Dermis microvascular lymphatic vessel endothelial cell (primary cell): ENCODE measurements at regions not wholly inside any gene's neighbourhood (a gene's known extent, or its start where the extent isn't known, plus 50 kb on each side); places are given as distances from the start of the nearest gene placed in this dataset.
"Not testable (repeated sequence)": the region's sequence is repeated elsewhere in the genome, so short reads cannot be mapped to it uniquely, and the experiment has no call there.

ENCODE experiments used
- DNase-seq, 2 donors: peaks; one replicate each; pipeline versions ENCODE4 v3.0.0 to v3.0.0-alpha.2; 2010; ENCODE audit warnings: low read depth in 2 of 2

DNA sequence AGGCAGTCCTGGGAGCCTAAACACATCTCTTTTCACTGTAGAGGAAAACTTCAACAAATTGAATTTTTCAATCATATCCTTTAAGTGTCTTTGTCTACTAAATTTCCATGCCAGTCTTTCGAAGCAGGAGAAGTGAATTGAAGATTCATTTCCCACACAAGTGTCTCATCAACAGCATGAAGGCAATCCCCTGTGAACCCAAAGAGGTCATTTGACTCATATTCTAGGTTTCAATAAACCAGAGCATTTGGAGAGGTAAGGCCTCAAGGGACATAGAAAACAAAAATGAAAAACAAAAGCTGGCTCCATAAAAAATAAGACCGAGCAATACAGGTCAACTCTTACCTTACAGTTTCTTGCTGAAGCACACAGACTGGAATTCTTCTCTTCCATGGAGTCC is 94.1 kb upstream of the ATP1B1 start:
- DNase-seq, result no peak

DNA sequence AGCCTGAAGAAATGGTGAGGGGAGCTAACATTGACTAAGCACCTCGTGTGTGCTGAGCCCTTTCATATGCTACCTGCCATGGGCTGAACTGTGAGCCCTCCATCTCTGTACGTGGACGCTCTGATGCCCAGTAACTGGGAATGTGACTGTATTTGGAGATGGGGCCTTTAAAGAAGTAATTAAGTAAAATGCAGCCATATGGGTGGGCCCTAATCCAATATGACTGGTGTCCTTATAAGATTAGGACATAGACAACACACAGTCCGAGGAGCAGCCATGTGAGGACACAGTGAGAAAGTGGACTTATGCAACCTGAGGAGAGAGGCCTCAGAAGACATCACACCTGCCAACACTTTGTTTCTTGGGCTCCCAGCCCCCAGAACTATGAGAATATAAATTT is 92.7 kb upstream of the ATP1B1 start:
- DNase-seq, result no peak

DNA sequence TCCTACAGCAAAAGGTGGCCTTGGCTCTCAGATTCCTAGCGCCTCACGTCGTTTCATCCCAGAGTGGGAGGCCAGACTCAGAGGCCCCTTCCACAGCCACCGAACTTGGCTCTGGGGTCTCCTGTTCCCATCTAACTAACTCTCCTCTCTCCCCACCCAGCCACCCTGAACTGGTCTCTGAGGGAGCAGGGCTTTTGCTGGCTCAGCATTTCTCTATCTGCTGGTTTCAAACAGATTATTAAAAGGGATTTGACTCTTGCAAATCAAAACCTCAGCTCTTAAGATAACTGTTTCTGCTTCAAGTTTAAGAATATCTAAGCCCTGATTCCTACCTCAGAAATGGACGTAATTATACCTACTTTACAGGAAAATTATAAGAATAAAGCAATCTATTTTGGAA is 91.0 kb upstream of the ATP1B1 start:
- DNase-seq, result no peak

DNA sequence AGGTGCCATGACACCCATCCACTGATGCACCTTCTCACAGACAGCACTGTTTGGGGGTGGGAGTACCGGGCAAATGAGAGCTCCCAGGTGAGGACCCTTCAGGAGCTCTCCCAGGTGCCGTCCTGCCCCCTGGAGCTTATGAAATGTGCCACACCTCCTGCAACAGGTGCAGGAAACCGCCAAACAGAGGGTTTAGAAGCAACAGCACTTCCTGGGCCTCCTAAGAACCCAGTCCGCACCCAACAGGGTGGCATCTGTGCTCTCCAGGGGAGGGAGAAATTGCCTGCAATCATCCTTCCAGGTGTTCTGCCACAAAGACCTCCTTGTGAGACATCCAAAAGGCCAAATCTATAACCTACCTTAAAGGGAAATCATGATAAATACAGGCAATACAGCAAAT is 87.7 kb upstream of the ATP1B1 start:
- DNase-seq, result no peak

DNA sequence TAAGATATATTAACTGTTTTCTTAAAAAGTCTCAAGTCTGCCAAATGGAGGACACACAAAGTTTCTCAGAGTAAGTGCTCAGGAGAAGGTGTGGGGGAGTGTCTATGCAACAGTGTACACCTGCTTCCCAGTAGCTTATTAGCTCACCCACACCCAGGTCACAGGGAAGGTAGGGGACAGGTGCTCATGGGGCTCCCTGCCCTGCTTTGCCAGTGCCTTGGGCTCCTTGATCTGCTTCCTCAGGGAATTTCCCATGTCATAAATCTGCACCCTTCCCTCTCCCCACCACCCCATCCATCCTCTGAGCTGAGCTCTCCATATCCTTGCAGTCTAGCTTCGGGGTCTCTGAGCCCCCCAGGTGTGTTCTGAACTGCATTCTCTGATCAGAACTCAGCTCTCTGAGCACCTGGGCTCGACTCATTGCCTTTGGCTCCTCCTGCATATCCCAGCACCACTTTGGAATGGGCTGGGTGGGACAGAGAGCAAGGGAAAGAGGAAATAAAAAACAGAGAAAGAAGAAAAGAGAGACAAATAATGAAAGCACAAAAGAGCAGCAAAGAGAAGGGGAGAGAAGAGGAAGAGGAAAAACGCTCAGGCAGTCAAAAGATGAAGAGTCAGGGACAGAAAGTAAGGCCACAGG is 87.0 kb upstream of the ATP1B1 start:
- DNase-seq, result no peak

DNA sequence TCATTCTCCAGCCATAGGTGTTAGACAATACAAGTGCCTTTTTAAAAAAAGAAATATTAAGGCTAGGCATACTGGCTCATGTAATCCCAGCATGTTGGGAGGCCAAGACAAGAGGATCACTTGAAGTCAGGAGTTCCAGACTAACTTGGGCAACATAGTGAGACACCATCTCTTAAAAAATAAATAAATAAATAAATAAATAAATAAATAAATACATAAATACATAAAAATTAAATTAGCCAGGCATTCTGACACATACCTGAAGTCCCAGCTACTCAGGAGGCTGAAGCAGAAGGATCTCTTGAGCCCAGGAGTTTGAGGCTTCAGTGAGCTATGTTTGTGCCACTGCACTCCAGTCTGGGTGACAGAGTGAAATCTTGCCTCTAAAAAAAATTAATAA is 85.8 kb upstream of the ATP1B1 start:
- no peak for DNase-seq

DNA sequence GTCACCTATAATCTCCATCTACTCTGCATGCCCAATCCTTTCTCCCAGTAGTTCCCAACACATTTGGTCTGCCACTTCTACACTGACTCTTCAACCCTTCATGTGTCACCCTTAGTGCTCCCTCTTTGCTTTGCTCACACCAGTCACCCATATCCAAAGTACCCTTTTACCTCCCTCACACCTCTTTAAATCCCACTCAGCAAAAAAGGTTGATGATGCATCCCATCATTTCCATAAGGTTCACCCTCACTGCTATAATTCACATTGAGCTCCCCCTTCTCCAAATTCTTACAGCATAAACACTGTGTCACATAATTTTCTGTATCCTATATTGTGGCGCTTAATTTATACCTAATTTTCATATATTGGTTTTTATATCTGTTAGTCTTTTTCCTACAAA is 83.8 kb upstream of the ATP1B1 start:
- no peak for DNase-seq

DNA sequence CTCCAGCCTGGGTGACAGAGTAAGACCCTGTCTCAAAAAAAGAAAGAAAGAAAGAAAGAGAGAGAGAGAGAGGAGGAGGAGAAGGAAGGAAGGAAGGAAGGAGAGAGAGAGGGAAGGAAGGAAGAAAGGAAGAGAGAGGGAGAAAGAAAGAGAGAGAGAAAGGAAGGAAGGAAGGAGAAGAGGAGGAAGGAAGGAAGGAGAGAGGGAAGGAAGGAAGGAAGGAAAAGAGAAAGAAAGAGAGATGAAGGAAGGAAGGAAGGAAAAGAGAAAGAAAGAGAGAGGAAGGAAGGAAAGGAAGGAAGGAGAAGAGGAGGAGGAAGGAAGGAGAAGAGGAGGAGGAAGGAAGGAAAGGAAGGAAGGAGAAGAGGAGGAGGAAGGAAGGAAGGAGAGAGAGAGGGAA is 82.2 kb upstream of the ATP1B1 start:
- DNase-seq, result no peak

DNA sequence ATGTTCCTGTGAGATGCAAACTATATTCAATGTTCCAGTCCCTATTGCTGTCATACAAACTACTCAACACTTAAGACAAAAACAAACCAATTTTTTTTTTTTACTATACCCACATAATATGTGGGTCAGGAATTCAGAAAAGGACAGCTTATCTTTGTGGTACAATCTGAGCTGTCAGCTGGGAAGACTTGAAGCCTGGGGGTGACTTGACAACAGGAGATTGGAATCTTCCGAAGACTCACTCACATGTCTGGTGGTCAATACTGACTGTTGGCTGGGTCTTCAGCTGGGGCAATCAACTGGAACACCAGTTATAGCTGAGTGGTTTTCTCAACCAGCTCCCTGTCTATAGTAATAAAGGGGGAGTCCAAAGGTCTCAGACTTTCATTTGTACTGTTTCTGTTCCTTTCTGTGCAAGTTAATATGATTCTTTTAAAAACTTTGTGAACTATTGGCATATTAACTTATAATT is 81.7 kb upstream of the ATP1B1 start:
- DNase-seq, result no peak

DNA sequence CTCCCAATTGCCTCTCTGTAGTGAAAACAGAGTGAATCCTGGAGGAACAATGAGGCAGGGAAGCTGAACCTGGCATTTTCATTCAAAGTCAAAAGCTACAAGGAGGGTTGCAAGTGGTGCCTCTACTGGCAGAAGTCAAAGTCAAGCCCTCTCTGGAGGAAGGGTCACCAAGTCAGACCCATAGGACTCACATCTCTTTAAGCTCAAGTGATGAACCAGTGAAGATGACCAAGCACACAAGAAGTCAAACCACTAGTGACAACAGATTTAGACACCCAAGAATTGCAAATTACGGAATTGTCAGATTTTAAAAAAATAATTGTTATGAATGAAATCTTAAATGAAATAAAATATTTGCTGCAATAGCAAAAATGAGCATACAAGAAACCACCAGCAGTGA is 81.1 kb upstream of the ATP1B1 start:
- no peak for DNase-seq

DNA sequence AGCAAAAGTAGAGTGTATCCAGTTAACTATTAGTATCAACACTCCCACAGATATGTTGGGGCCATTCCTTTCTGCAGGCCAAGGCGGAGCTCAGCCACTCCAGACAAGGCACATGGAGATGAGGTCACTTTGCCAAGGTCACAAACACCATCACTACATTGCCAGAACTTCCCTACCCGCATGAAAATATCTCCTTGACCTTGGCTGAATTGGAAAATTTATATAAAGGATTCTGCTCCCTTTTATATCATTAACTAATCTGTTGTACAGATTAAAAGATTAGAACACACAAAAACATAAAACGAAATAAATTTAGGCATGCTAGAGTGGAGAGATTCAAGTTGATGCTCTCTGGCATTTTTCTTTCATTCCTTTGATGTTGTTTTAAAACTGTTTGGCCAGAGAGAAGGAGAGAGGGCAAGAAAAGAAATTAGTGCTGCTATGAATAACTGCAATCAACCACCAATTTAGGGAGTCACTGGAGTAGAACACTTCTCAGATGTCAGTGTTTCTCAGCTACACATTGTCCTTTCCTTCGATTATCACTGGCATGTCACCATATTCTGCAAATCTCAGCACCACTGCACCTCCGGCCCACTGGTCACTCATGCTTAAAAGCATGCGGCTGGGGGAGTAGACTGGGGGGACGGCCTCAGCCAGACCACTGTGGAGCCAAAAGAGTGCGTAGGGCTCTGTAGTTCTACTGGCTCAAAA is 78.7 kb upstream of the ATP1B1 start:
- DNase-seq, result no peak

DNA sequence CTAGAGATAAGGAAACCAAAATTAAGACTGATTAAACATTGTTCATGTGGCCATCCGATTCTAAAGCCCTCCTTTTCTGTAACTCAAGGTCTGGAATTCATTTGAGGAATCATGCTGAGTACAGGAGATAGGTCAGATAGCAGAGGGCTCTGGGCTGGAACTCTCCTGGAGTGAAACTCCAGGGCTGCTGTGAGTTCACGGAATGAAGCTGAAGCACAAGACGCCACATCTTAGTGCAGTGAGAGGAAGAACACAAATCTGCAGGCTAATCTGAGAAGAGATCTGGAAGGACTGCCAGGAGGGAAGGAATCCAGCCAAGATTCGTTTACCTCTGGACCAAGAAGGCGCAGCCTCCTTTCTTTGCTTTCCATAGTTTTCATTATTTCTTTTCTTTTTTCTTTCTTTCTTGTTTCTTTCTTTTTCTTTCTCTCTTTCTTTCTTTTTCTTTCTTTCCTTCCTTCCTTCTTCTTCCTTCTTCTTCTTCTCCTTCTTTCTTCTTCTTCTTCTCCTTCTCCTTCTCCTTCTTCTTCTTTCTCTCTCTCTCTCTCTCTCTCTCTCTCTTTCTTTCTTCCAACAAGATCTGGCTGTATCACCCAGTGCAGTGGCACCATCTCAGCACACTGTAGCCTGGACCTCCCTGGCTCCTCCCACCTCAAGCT is 74.8 kb upstream of the ATP1B1 start:
- no peak for DNase-seq

DNA sequence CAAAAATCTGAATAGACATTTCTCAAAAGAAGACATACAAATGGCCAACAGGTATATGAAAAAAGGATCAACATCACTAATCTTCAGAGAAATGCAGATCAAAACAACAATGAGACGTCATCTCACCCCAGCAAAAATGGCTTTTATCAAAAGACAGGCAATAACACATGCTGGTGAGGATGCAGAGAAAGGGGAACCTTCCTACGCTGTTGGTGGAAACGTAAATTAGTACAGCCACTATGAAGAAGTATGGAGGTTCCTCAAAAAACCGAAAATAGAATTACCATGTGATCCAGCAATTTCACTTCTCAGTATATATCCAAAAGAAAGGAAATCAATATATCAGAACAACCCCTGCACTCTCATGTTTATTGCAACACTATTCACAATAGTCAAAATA is 65.1 kb upstream of the ATP1B1 start:
- no peak for DNase-seq

DNA sequence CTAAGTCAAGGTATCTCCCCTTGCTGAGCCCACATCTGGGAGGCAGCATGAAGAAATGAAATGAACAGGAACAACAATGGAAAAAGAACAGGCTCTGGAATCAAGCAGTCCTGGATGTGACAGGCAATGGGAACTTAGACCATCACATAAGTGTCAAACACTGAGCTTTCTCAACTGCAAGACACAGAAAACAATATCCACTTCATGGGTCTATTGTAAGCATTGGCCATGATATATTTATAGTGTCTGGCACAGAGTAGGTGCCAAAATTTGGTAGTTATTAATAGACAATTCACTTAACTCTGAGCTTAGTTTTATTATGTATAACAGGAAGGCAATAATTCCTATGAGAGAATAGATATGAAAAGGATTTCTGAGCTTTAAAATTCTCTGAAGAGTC is 64.1 kb upstream of the ATP1B1 start:
- DNase-seq, result no peak

DNA sequence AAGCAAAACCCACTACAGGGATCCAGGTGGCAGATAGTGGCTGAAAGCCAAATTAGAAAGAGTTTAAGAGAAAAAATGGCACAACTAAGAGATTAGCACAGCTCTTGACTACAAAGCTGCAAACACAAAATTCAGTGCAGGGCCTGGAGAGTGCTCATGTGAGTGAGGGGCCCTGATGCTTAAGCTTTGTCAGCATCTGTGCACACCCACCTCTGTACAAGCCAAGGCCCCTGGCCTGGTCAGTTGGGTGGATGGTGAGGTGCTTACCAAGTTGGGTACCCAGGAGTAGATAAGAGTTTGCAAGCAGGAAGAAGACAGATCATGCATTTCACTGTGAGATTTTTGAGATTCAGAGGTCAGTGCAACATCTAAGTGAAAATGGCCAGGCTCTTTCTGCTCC is 62.7 kb upstream of the ATP1B1 start:
- DNase-seq, result no peak

DNA sequence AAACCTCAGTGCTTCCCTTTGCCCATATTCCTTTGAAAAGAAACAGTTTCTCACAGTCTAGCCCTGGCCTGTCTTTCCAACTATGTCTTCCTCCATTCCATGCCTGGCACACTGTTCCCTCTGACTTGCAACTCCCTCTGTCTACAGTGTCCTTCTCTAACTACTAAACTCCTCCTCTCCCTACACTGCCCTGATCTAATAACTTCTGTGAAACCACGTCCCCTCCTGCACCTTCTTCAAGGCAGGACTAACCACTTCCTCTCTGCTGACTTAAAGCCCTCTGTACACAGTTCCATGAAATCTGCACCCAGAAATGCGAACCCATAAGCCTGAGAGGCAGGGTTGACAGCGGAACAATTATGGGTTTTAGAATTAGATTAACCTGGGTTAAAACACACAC is 62.2 kb upstream of the ATP1B1 start:
- no peak for DNase-seq

DNA sequence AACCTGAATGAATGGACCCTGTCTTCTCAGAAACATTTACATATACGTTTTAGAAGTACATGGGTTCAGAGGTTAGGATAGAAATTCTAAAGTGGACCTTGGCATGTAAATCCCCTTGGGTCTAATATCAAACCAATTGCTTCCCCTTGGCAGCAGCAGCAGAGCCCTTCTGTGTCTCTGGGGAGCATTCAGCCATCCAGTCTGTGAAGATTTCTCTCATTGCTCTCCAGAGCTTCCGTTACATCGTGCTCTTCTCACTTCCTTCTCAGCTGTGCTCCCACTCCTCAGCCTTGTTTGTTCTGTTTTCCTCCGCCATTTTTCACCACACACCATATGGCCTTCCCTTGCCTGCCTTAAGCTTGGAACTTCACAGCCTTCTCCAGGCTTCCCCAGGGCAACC is 61.5 kb upstream of the ATP1B1 start:
- no peak for DNase-seq

DNA sequence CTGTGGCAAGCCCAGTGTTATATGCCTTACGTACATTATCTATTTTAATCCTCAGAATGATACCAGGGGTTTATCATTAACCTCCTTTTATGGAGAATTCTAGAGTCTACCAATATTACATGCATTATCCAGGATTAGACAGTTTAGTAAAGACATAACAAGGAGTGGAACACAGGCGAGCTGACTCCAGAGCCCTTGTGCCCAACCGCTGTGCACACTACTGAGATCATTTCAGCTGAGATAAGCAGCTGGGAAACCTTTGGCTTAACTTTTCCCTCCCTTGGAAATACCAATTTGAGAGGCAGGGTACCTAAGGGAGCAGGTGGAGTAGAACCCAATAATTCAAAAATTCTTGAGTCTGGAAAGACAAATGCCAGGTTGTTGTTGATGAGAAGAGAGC is 59.8 kb upstream of the ATP1B1 start:
- DNase-seq, result no peak

DNA sequence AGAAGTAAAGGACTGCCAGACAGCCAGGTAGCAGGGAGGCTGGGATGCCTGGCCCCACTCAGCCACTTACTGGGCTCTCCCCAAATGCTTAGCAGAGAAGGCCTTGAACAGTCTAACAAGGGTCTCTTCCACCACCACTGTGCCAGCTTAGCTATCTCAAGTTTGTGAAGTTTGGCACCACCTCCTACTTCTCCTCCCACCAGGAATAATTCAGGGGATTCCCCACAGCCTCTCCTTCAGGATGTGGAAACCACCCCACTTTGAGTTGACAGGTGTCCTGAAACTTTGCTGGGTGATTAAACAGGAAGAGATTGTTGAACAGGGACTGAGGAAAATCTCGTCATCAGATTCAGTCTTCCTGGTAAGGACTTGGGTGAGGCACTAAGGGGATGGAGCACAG is 59.4 kb upstream of the ATP1B1 start:
- no peak for DNase-seq

DNA sequence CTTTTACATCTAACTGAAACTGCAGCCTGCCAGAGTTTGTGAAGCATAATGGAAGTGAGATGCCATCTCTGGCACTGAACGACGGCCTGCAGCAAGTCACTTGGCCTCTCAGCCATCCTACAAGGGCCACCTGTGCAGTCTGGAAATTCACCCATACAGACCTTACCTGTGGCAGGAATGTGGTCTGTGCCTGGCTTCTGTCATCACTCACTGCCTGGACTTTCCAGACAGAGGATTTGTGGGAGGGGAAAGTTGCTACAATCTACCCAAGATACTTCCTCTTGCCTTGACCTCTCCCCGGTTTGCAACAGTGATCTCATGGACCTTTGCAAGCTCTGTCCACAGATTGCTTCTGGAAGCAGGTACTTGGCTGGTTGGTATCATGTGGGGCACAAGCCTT is 58.4 kb upstream of the ATP1B1 start:
- DNase-seq, result no peak

DNA sequence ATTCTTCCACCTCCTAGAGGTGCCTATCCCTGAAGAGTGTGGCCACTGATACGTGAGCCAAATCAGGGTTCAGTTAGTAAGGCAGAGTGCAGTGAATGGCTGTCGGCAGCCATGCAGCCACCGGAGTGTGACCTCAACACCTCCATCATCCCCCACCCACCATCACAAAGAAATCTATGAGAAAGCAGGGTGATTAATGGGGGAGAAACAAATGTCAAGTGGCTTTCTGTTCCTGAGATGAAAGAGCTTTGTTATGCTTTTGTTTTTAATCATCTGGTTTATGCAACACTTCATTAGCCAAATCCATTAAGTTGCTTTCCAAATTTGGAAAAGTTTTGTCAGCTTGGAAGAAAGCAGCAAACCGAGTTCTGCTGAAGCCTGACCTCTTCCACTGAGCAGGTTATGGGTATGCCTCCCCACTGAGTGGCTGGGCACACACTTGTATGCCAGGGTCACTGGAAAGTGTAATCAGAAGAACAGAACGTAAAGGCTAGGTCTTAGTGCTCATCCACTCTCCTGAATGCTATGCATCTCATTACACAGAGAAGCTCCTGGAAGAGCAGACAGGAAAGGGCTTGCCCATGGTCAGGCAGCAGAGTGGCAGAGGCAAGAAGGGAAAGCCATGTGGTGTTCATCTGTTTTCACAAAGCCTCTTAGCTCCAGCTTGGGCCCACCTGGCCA is 57.1 kb upstream of the ATP1B1 start:
- DNase-seq, result no peak

DNA sequence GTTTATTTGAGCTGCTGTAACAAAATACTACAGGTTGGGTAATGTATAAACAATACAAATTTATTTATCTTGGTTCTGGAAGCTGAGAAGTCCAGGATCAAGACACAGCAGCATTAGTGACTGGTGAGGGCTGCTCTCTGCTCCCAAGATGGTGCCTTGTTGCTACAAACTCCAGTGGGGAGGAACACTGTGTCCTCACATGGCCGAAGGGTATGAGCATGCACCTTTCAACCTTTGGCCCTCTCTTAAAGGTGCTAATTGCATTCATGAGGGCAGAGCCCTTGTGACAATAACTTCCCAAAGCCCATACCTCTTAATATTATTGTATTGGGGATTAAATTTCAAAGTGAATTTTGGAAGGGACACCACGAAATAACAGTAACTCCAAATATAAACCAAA is 55.3 kb upstream of the ATP1B1 start:
- DNase-seq, result no peak

DNA sequence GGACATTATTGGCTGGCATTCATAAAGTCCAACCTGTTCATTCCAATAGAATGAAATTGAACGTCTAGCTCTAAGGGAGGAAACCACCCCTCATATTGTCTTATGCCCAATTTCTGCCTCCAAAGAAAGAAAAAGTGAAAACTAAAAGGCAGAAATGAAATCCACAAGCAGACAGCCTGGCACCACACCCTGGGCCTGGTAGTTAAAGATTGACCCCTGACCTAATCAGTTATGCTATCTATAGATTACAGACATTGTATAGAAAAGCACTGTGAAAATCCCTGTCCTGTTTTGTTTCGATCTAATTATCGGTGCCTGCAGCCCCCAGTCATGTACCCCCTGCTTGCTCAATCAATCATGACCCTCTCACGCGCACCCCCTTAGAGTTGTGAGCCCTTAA is 54.3 kb upstream of the ATP1B1 start:
- not testable (repeated sequence) for DNase-seq
